DND-41 (cell line): ENCODE measurements at regions not wholly inside any gene's neighbourhood (a gene's known extent, or its start where the extent isn't known, plus 50 kb on each side); places are given as distances from the start of the nearest gene placed in this dataset.

Experiments
- CTCF ChIP-seq: IDR thresholded peaks from 2 replicates; pipeline ENCODE4 v1.5.1; 2012; ENCODE audit warnings: borderline replicate concordance, low read length, moderate library complexity, mild to moderate bottlenecking; ENCODE audit not compliant: poor library complexity, severe bottlenecking; ENCODE audit errors: extremely low read depth
- EZH2 ChIP-seq: IDR thresholded peaks from 3 replicates; pipeline ENCODE4 v1.6.1; 2012; ENCODE audit warnings: borderline replicate concordance, low read depth, mild to moderate bottlenecking, moderate library complexity, low read length, inconsistent platforms; ENCODE audit not compliant: severe bottlenecking

GRCh38 chrX:22467571-22467970 lies 194.9 kb downstream of the CBLL2 start:
- TF ChIP-seq CTCF: no peak
- TF ChIP-seq EZH2: no peak
